ENCODE measurements at regions not wholly inside any gene's neighbourhood (a gene's known extent, or its start where the extent isn't known, plus 50 kb on each side); places are given as distances from the start of the nearest gene placed in this dataset.
"Not testable (repeated sequence)": the region's sequence is repeated elsewhere in the genome, so short reads cannot be mapped to it uniquely, and the experiment has no call there.

DNA sequence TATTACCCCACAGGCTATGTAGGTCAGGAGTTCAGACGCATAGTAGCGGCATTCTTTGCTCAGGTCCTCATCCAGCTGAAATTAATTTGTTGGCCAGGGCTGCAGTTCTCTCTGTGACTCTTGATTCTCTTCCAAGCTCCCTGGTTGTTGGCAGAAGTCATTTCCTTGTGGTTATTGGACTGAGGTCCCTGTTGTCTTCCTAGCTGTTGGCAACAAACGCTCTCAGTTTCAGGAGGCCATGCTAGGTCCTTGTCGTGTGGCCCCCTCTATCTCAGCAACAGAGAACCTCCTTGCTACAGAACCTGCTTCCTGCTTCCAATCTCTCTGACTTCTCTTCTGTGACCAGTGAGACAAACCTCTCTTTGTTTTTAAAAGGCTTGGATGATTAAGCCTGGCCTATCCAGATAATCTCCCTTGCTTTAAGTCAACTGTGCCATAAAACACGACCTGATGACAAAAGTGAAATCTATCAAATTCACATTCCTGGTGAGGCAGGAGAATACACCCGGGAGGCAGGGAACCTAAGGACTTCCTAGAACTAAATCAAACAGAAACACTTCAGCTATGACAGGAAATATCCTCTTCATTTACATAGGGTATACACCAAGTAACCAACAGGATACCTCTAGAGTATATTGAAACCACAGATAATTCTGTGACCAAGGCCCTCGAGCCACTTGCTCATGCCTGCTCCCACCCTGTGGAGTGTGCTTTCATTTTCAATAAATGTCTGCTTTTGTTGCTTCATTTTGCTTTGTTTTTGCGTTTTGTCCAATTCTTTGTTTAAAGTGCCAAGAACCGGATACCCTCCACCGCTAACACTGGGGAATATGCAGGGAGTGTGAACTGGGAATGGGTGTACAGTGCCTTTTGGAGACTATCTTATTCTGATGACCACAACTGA lies 196.0 kb downstream of the BTBD3 start:
- Histone ChIP-seq H3K36me3 (ENCODE audit: control insufficient read depth in 2 of 2, insufficient read depth in 1 of 2, low read length in 2 of 2) (no peaks in the 10 kb centered on the region), H3K9me3 (ENCODE audit: control insufficient read depth, insufficient read depth, low read depth, low read length) (no peaks in the 10 kb centered on the region), H3K4me1 (ENCODE audit: control insufficient read depth, insufficient read depth, low read length) (no peaks in the 10 kb centered on the region), H3K4me3 (ENCODE audit: low read depth, low read length) (no peak overlapping the region), H3K27ac (ENCODE audit: extremely low read depth, low read depth, low read length) (no peak overlapping the region)
- ChIA-PET POLR2A (no interaction called here), CTCF (no interaction called here)
- TF ChIP-seq ZNF2 (tag by site-specific recombination; IDR thresholded peaks at IDR 0.05) (no peak), YY1 (tag by site-specific recombination; IDR thresholded peaks at IDR 0.05) (no peak), ZNF777 (tag by site-specific recombination; IDR thresholded peaks at IDR 0.05; ENCODE audit: borderline replicate concordance) (no peak), ZNF37A (tag by site-specific recombination; IDR thresholded peaks at IDR 0.05) (no peak), ZNF341 (tag by site-specific recombination; IDR thresholded peaks at IDR 0.05; ENCODE audit: low read depth) (no peak), BCL11B (tag by site-specific recombination; IDR thresholded peaks at IDR 0.05; ENCODE audit: low read depth) (no peak), IKZF3 (tag by site-specific recombination; IDR thresholded peaks at IDR 0.05) (no peak), ZNF404 (tag by site-specific recombination; IDR thresholded peaks at IDR 0.05) (no peak), ZFP37 (tag by site-specific recombination; IDR thresholded peaks at IDR 0.05) (no peak), TRIM28 (IDR thresholded peaks at IDR 0.05; ENCODE audit: borderline replicate concordance, low read length) (no peak)
- TF ChIP-seq, protein P1, sequence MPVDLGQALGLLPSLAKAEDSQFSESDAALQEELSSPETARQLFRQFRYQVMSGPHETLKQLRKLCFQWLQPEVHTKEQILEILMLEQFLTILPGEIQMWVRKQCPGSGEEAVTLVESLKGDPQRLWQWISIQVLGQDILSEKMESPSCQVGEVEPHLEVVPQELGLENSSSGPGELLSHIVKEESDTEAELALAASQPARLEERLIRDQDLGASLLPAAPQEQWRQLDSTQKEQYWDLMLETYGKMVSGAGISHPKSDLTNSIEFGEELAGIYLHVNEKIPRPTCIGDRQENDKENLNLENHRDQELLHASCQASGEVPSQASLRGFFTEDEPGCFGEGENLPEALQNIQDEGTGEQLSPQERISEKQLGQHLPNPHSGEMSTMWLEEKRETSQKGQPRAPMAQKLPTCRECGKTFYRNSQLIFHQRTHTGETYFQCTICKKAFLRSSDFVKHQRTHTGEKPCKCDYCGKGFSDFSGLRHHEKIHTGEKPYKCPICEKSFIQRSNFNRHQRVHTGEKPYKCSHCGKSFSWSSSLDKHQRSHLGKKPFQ (tag by site-specific recombination; IDR thresholded peaks at IDR 0.05) = no peak
- TF ChIP-seq, protein P2, sequence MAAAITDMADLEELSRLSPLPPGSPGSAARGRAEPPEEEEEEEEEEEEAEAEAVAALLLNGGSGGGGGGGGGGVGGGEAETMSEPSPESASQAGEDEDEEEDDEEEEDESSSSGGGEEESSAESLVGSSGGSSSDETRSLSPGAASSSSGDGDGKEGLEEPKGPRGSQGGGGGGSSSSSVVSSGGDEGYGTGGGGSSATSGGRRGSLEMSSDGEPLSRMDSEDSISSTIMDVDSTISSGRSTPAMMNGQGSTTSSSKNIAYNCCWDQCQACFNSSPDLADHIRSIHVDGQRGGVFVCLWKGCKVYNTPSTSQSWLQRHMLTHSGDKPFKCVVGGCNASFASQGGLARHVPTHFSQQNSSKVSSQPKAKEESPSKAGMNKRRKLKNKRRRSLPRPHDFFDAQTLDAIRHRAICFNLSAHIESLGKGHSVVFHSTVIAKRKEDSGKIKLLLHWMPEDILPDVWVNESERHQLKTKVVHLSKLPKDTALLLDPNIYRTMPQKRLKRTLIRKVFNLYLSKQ (tag by site-specific recombination; IDR thresholded peaks at IDR 0.05; ENCODE audit: borderline replicate concordance) = no peak
- TF ChIP-seq, protein P3, sequence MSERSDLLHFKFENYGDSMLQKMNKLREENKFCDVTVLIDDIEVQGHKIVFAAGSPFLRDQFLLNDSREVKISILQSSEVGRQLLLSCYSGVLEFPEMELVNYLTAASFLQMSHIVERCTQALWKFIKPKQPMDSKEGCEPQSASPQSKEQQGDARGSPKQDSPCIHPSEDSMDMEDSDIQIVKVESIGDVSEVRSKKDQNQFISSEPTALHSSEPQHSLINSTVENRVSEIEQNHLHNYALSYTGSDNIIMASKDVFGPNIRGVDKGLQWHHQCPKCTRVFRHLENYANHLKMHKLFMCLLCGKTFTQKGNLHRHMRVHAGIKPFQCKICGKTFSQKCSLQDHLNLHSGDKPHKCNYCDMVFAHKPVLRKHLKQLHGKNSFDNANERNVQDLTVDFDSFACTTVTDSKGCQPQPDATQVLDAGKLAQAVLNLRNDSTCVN (tag by site-specific recombination; optimal IDR thresholded peaks at IDR 0.05) = no peak
- TF ChIP-seq, protein P4, sequence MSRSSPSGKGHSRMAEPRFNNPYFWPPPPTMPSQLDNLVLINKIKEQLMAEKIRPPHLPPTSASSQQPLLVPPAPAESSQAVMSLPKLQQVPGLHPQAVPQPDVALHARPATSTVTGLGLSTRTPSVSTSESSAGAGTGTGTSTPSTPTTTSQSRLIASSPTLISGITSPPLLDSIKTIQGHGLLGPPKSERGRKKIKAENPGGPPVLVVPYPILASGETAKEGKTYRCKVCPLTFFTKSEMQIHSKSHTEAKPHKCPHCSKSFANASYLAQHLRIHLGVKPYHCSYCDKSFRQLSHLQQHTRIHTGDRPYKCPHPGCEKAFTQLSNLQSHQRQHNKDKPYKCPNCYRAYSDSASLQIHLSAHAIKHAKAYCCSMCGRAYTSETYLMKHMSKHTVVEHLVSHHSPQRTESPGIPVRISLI (tag by site-specific recombination; IDR thresholded peaks at IDR 0.05) = no peak
- TF ChIP-seq, protein P5, sequence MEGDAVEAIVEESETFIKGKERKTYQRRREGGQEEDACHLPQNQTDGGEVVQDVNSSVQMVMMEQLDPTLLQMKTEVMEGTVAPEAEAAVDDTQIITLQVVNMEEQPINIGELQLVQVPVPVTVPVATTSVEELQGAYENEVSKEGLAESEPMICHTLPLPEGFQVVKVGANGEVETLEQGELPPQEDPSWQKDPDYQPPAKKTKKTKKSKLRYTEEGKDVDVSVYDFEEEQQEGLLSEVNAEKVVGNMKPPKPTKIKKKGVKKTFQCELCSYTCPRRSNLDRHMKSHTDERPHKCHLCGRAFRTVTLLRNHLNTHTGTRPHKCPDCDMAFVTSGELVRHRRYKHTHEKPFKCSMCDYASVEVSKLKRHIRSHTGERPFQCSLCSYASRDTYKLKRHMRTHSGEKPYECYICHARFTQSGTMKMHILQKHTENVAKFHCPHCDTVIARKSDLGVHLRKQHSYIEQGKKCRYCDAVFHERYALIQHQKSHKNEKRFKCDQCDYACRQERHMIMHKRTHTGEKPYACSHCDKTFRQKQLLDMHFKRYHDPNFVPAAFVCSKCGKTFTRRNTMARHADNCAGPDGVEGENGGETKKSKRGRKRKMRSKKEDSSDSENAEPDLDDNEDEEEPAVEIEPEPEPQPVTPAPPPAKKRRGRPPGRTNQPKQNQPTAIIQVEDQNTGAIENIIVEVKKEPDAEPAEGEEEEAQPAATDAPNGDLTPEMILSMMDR (tag by site-specific recombination; IDR thresholded peaks at IDR 0.05) = no peak

DNA sequence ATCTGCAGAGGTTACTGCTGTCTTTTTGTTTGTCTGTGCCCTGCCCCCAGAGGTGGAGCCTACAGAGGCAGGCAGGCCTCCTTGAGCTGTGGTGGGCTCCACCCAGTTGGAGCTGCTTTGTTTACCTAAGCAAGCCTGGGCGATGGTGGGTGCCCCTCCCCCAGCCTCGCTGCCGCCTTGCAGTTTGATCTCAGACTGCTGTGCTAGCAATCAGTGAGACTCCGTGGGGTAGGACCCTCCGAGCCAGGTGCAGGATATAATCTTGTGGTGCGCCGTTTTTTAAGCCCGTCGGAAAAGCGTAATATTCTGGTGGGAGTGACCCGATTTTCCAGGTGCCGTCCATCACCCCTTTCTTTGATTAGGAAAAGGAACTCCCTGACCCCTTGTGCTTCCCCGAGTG lies 211.4 kb downstream of the BTBD3 start:
- H3K4me1 ChIP-seq (ENCODE audit: control insufficient read depth, insufficient read depth, low read length); POLR2A ChIA-PET; H3K27ac ChIP-seq (ENCODE audit: extremely low read depth, low read depth, low read length); H3K4me3 ChIP-seq (ENCODE audit: low read depth, low read length); H3K9me3 ChIP-seq (ENCODE audit: control insufficient read depth, insufficient read depth, low read depth, low read length); H3K36me3 ChIP-seq (ENCODE audit: control insufficient read depth in 2 of 2, insufficient read depth in 1 of 2, low read length in 2 of 2); CTCF ChIA-PET: not testable (repeated sequence)

DNA sequence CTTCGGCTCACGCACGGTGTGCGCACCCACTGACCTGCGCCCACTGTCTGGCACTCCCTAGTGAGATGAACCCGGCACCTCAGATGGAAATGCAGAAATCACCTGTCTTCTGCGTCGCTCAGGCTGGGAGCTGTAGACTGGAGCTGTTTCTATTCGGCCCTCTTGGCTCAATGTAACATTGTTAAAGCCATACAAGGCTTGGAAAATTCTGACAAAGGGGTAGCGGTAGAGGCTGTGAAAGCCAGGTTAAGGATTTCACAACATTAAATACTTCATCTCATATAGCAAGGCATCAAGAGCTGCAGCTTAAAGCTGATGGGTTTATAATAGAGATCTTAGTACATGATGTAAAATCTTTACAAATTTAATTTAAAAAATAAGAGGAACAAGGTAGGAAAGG lies 211.8 kb downstream of the BTBD3 start:
- H3K9me3 ChIP-seq (ENCODE audit: control insufficient read depth, insufficient read depth, low read depth, low read length); H3K36me3 ChIP-seq (ENCODE audit: control insufficient read depth in 2 of 2, insufficient read depth in 1 of 2, low read length in 2 of 2); H3K27ac ChIP-seq (ENCODE audit: extremely low read depth, low read depth, low read length); H3K4me3 ChIP-seq (ENCODE audit: low read depth, low read length); CTCF ChIA-PET; POLR2A ChIA-PET; H3K4me1 ChIP-seq (ENCODE audit: control insufficient read depth, insufficient read depth, low read length): not testable (repeated sequence)
